DOHH2 (cell line): ENCODE measurements at regions not wholly inside any gene's neighbourhood (a gene's known extent, or its start where the extent isn't known, plus 50 kb on each side); places are given as distances from the start of the nearest gene placed in this dataset.

Experiments
- CTCF ChIP-seq: fragments of 200-600 bp; sonication (generic); IDR thresholded peaks from one replicate; pipeline ENCODE4 v1.5.1; 2014; ENCODE audit warnings: antibody characterized with exemption, mild to moderate bottlenecking, low read depth, low read length; ENCODE audit not compliant: poor library complexity, severe bottlenecking
- EZH2phosphoT487 ChIP-seq: fragments of 200-600 bp; sonication (generic); IDR thresholded peaks from 2 replicates; pipeline ENCODE4 v1.6.1; 2017; ENCODE audit warnings: borderline replicate concordance, mild to moderate bottlenecking, antibody characterized with exemption, low read length, moderate library complexity, mixed read lengths

GRCh38 chr6:62345446-62345845 is 59.4 kb upstream of the KHDRBS2 start:
- TF ChIP-seq CTCF, result no peak
- no peak for TF ChIP-seq EZH2phosphoT487
